ENCODE measurements at regions not wholly inside any gene's neighbourhood (a gene's known extent, or its start where the extent isn't known, plus 50 kb on each side); places are given as distances from the start of the nearest gene placed in this dataset.

DNA sequence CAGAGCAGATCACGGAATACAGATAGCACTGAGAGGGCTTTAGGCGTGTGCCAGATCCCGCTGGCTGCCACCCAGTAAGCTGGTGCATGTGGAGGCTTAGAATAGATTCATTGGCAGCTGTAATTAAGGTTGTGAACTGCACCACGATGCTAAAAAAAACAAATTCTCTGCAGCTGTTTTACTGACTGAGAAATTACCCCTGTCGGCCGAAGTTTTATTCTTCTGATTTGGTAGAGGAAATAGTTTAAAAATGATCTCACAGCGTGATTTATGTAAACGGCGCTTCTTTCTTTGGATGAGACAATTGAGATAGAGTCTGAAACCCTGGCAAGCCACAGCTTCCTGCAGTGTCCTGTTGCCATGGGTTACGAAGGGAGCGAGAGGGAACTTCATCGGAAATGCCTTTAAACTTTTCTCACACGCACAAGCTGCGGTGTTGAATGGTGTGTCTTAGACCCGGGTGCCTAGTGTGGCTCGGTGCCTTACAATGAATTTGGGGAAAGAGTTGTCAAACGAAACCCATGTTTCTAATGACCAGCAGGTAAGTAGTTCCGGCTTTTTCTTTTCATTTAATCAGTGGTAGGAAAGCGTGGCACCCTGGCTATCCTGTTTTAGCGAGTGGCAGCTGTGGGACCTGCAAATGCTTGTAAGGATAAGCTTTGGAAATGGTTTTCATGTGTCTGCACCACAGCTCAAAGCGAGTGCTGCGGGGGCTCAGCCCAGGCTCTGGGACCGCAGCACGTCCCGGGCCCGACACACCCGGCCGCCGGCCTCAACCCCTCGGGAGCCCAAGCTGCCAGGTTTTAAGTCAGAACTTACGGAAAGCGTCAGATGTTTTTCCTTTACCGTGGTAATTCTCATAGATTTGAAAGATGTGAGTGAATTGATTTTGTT is 71.7 kb upstream of the HGFAC start:
- no peak for TF ChIP-seq POLR2AphosphoS5 (IDR thresholded peaks at IDR 0.05)
- TF ChIP-seq EP300 (IDR thresholded peaks at IDR 0.05) = no peak
- TF ChIP-seq CTCF (IDR thresholded peaks at IDR 0.05) = no peak
- DNase-seq = peak; percentile 77
- WGBS, 2 donors = 55 to 79% methylated on average over 33 of the region's 33 CpGs

GRCh38 chr4:3371033-3372001 is 70.5 kb upstream of the HGFAC start:
- no peak overlapping the region for H3K27ac ChIP-seq
- no peaks in the 10 kb centered on the region for H3K9me3 ChIP-seq
- DNase-seq = peak; percentile 58
- WGBS, 2 donors = 76 to 87% methylated on average over 34 of the region's 34 CpGs
- intact Hi-C loops (cut with DNase I) = no loop called here
- H3K4me1 ChIP-seq = peaks cover 0 to 34% (median 24%) of the 10 kb centered on the region in 4 donors
- no peak for TF ChIP-seq CTCF (IDR thresholded peaks at IDR 0.05)
- no peak for TF ChIP-seq POLR2A (IDR thresholded peaks at IDR 0.05)
- TF ChIP-seq EP300 (IDR thresholded peaks at IDR 0.05) = no peak
- TF ChIP-seq POLR2AphosphoS5 (IDR thresholded peaks at IDR 0.05) = no peak
- H3K4me3 ChIP-seq = no peak overlapping the region
- no peaks in the 10 kb centered on the region for H3K36me3 ChIP-seq
- H3K27me3 ChIP-seq = no peaks in the 10 kb centered on the region

More for the DNA sequence above, 71.7 kb upstream of the HGFAC start:
- no peaks in the 10 kb centered on the region for H3K9me3 ChIP-seq
- H3K27ac ChIP-seq = peak overlapping the region in 1 of 4 donors; percentile 34
- H3K36me3 ChIP-seq = no peaks in the 10 kb centered on the region
- no peaks in the 10 kb centered on the region for H3K27me3 ChIP-seq
- intact Hi-C loops (cut with DNase I) = no loop called here
- peak overlapping the region in 2 of 4 donors; percentile 10 to 21 for H3K4me3 ChIP-seq
- H3K4me1 ChIP-seq = peaks cover 0 to 34% (median 24%) of the 10 kb centered on the region in 4 donors

DNA sequence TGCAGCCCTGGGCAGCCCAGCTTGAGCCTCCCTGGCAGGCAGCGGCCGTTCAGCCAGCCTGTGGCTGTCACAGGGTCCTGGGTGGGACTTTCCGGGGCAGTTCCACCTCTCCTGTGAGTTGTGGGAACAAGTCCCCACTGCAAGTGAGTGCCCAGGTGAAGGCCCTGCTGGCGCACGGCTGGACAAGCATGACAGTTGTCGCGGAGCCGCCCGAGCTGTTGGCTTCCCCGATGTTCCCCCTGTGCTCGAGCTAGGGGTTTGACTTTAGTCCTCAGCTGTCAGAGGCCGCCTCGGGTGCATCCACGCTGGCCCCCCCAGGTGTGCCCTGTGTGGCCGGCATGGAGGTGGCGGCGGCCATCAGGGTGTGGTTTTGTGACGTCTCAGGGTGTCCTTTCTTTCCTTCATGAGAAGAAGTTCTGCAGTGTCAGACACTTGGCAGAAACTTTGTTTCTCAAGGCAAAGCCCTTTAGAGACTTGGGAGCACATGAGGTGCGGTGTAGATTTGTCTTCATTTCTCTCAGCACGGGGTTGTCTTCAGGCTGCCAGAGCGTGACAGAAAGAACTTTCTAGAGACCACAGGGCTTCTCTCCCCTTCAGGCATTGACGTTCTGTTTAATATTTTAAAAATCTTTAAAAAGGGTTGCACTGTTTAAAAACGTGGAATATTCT is 69.4 kb upstream of the HGFAC start:
- Histone ChIP-seq H3K36me3 (no peaks in the 10 kb centered on the region), H3K9me3 (no peaks in the 10 kb centered on the region), H3K4me1 (peaks cover 0 to 34% (median 24%) of the 10 kb centered on the region in 4 donors), H3K27me3 (no peaks in the 10 kb centered on the region), H3K27ac (no peak overlapping the region), H3K4me3 (no peak overlapping the region)
- intact Hi-C loops (cut with DNase I) = no loop called here
- DNase-seq = peak; percentile 66
- 86% methylated on average over 23 of the region's 23 CpGs for WGBS, 2 donors
- TF ChIP-seq CTCF (IDR thresholded peaks at IDR 0.05) (no peak), POLR2A (IDR thresholded peaks at IDR 0.05) (no peak), EP300 (IDR thresholded peaks at IDR 0.05) (no peak), POLR2AphosphoS5 (IDR thresholded peaks at IDR 0.05) (no peak)

GRCh38 chr4:3372933-3373465 is 68.8 kb upstream of the HGFAC start:
- Histone ChIP-seq H3K36me3 (no peaks in the 10 kb centered on the region), H3K27ac (no peak overlapping the region), H3K4me1 (peaks cover 0 to 34% (median 24%) of the 10 kb centered on the region in 4 donors), H3K4me3 (no peak overlapping the region), H3K9me3 (no peaks in the 10 kb centered on the region), H3K27me3 (no peaks in the 10 kb centered on the region)
- intact Hi-C loops (cut with DNase I) = no loop called here
- DNase-seq = peak; percentile 84
- no peak for TF ChIP-seq POLR2A (IDR thresholded peaks at IDR 0.05)
- no peak for TF ChIP-seq POLR2AphosphoS5 (IDR thresholded peaks at IDR 0.05)
- TF ChIP-seq CTCF (IDR thresholded peaks at IDR 0.05) = no peak
- TF ChIP-seq EP300 (IDR thresholded peaks at IDR 0.05) = no peak
- WGBS, 2 donors = 82 to 89% methylated on average over 28 of the region's 28 CpGs
